Loucy (cell line): ENCODE measurements at regions not wholly inside any gene's neighbourhood (a gene's known extent, or its start where the extent isn't known, plus 50 kb on each side); places are given as distances from the start of the nearest gene placed in this dataset.

Source experiments
- H2AFZ ChIP-seq: fragments of 200-600 bp; sonication (generic); 2 replicates; pipeline ENCODE4 v1.6.0; 2016; ENCODE audit warnings: antibody characterized with exemption, mild to moderate bottlenecking, low read length, moderate library complexity
- H3F3A ChIP-seq: fragments of 200-600 bp; 2 replicates; pipeline ENCODE4 v1.6.0; 2016; ENCODE audit warnings: antibody characterized with exemption, low read depth, mild to moderate bottlenecking
- H3K27me3 ChIP-seq: fragments of 200-600 bp; sonication (generic); 2 replicates; pipeline ENCODE4 v1.6.1; 2014; ENCODE audit warnings: low read length, mild to moderate bottlenecking; ENCODE audit not compliant: insufficient read depth, poor library complexity, severe bottlenecking
- H3K36me3 ChIP-seq: fragments of 200-600 bp; sonication (generic); 2 replicates; pipeline ENCODE4 v1.6.1; 2016; ENCODE audit warnings: low read length; ENCODE audit not compliant: insufficient read depth
- H3K4me1 ChIP-seq: fragments of 200-600 bp; sonication (generic); 2 replicates; pipeline ENCODE4 v1.5.1; 2014; ENCODE audit warnings: low read length, mild to moderate bottlenecking; ENCODE audit not compliant: insufficient read depth, poor library complexity, severe bottlenecking
- H3K4me2 ChIP-seq: fragments of 200-600 bp; sonication (generic); 2 replicates; pipeline ENCODE4 v1.6.0; 2014; ENCODE audit warnings: antibody characterized with exemption, low read length, low read depth, mild to moderate bottlenecking; ENCODE audit not compliant: poor library complexity, severe bottlenecking
- H3K4me3 ChIP-seq: fragments of 200-600 bp; sonication (generic); 2 replicates; pipeline ENCODE4 v1.5.1; 2014; ENCODE audit warnings: low read length, mild to moderate bottlenecking, mixed read lengths; ENCODE audit not compliant: poor library complexity, severe bottlenecking
- H3K79me2 ChIP-seq: fragments of 200-600 bp; sonication (generic); 2 replicates; pipeline ENCODE4 v1.6.1; 2014; ENCODE audit warnings: low read length; ENCODE audit not compliant: insufficient read depth
- H3K9ac ChIP-seq: fragments of 200-600 bp; sonication (generic); 2 replicates; pipeline ENCODE4 v1.6.0; 2014; ENCODE audit warnings: mild to moderate bottlenecking, low read depth, low read length, moderate library complexity; ENCODE audit not compliant: poor library complexity, severe bottlenecking
- H3K9me2 ChIP-seq: fragments of 200-600 bp; sonication (generic); replicated peaks from 2 replicates; pipeline ENCODE4 v1.6.1; 2016; ENCODE audit warnings: low read depth, low read length, mixed read lengths
- H3K9me3 ChIP-seq: fragments of 200-600 bp; sonication (generic); 2 replicates; pipeline ENCODE4 v1.6.1; 2014; ENCODE audit warnings: mild to moderate bottlenecking, antibody characterized with exemption, low read length, low read depth; ENCODE audit not compliant: insufficient read depth
- H4K20me1 ChIP-seq: fragments of 200-600 bp; sonication (generic); 2 replicates; pipeline ENCODE4 v1.6.0; 2014; ENCODE audit warnings: antibody characterized with exemption, low read length, mild to moderate bottlenecking; ENCODE audit not compliant: insufficient read depth, poor library complexity, severe bottlenecking
- CTCF ChIP-seq: fragments of 200-600 bp; sonication (generic); conservative IDR thresholded peaks from 2 replicates; pipeline ENCODE4 v1.5.1; 2014; ENCODE audit warnings: mild to moderate bottlenecking, antibody characterized with exemption, low read length
- EZH2phosphoT487 ChIP-seq: fragments of 200-600 bp; IDR thresholded peaks from 2 replicates; pipeline ENCODE4 v1.6.1; 2018; ENCODE audit warnings: antibody characterized with exemption, mild to moderate bottlenecking, moderate library complexity, borderline replicate concordance

- Histone ChIP-seq H3K9ac (no peak overlapping the region), H3K9me3 (peaks cover 5% of the 10 kb centered on the region; the same call in 1 of the 2 replicates), H3K79me2 (no peaks in the 10 kb centered on the region), H4K20me1 (no peaks in the 10 kb centered on the region), H3K27me3 (no peaks in the 10 kb centered on the region), H2AFZ (no peak overlapping the region), H3F3A (no peaks in the 10 kb centered on the region), H3K9me2 (no peaks in the 10 kb centered on the region), H3K4me2 (no peak overlapping the region), H3K36me3 (no peaks in the 10 kb centered on the region), H3K4me1 (no peaks in the 10 kb centered on the region), H3K4me3 (no peak overlapping the region)
- TF ChIP-seq CTCF (no peak), EZH2phosphoT487 (no peak)
Measured at GRCh38 chr21:20644552-20644951, 353.7 kb upstream of the NCAM2 start.

- H3K79me2 ChIP-seq: no peaks in the 10 kb centered on the region
Measured at GRCh38 chr21:20645344-20645743, 352.9 kb upstream of the NCAM2 start.

GRCh38 chr21:20646431-20647165, 351.6 kb upstream of the NCAM2 start:
- Histone ChIP-seq H3K9me3 (peaks cover 5% of the 10 kb centered on the region; the same call in 1 of the 2 replicates), H3K4me1 (no peaks in the 10 kb centered on the region), H3K4me2 (no peak overlapping the region), H3K9me2 (no peaks in the 10 kb centered on the region), H2AFZ (no peak overlapping the region), H3K36me3 (no peaks in the 10 kb centered on the region), H3K79me2 (no peaks in the 10 kb centered on the region), H3K9ac (no peak overlapping the region), H3K4me3 (no peak overlapping the region), H4K20me1 (no peaks in the 10 kb centered on the region), H3F3A (no peaks in the 10 kb centered on the region), H3K27me3 (no peaks in the 10 kb centered on the region)
- TF ChIP-seq CTCF (no peak), EZH2phosphoT487 (no peak)

More at GRCh38 chr21:20645344-20645743, 352.9 kb upstream of the NCAM2 start:
- H4K20me1 ChIP-seq: no peaks in the 10 kb centered on the region
- H2AFZ ChIP-seq: no peak overlapping the region
- H3K36me3 ChIP-seq: no peaks in the 10 kb centered on the region
- H3K4me1 ChIP-seq: no peaks in the 10 kb centered on the region
- peaks cover 5% of the 10 kb centered on the region; the same call in 1 of the 2 replicates for H3K9me3 ChIP-seq
- no peak overlapping the region for H3K4me3 ChIP-seq
- no peaks in the 10 kb centered on the region for H3K9me2 ChIP-seq
- TF ChIP-seq EZH2phosphoT487 (no peak), CTCF (no peak)
- no peaks in the 10 kb centered on the region for H3F3A ChIP-seq
- H3K27me3 ChIP-seq: no peaks in the 10 kb centered on the region
- no peak overlapping the region for H3K4me2 ChIP-seq
- no peak overlapping the region for H3K9ac ChIP-seq
